ENCODE measurements at regions not wholly inside any gene's neighbourhood (a gene's known extent, or its start where the extent isn't known, plus 50 kb on each side); places are given as distances from the start of the nearest gene placed in this dataset.
"Not testable (repeated sequence)": the region's sequence is repeated elsewhere in the genome, so short reads cannot be mapped to it uniquely, and the experiment has no call there.

DNA sequence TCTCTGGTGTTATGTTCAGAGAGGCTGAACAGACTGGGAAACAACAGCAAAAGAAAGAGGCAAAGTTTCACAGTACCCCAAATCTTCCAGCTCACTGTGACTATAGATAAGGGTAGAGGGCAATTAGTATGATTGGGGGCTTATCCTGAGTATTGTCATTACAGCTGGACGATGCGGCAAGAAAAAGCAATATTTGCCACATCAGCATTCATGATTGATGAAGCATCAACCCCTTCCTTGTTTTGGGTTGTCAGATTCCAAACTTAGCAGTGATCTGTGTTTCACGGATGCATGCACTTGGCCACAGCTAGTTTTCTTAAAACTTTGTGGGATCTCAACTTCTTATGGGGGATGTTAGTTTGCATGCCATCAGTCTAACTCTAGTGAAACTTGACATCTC is 348.8 kb upstream of the SLITRK5 start:
- TF ChIP-seq, protein P1, sequence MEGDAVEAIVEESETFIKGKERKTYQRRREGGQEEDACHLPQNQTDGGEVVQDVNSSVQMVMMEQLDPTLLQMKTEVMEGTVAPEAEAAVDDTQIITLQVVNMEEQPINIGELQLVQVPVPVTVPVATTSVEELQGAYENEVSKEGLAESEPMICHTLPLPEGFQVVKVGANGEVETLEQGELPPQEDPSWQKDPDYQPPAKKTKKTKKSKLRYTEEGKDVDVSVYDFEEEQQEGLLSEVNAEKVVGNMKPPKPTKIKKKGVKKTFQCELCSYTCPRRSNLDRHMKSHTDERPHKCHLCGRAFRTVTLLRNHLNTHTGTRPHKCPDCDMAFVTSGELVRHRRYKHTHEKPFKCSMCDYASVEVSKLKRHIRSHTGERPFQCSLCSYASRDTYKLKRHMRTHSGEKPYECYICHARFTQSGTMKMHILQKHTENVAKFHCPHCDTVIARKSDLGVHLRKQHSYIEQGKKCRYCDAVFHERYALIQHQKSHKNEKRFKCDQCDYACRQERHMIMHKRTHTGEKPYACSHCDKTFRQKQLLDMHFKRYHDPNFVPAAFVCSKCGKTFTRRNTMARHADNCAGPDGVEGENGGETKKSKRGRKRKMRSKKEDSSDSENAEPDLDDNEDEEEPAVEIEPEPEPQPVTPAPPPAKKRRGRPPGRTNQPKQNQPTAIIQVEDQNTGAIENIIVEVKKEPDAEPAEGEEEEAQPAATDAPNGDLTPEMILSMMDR (IDR thresholded peaks at IDR 0.05; ENCODE audit: extremely low read depth, insufficient read depth, missing control alignments), result no peak
- no peak for DNase-seq (ENCODE audit: low spot score)
- in situ Hi-C loops (cut with MboI; ENCODE audit: low pct_unique_long_range_greater_than_20kb, low sequenced_read_pairs, unreplicated experiment), result no loop called here

DNA sequence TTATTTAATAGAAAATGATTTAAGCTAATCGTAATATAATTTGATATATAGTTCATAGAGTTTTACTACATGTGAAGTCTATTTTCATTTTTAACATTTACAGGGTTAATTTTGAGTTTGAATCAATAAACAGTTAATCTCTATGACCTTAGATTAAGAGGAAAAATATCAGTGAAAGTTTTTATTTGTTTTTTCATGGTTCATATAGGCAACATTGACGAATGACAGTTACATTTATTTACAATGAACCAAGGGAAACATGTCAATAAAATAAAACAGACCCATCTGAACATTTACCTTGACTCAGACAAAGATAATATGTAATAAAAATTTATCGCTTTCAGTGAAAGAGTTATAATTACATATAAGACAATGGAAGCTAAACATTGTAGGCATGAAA is 346.6 kb upstream of the SLITRK5 start:
- no peak for DNase-seq (ENCODE audit: low spot score)
- in situ Hi-C loops (cut with MboI; ENCODE audit: low pct_unique_long_range_greater_than_20kb, low sequenced_read_pairs, unreplicated experiment), result no loop called here
- TF ChIP-seq, protein P1 (IDR thresholded peaks at IDR 0.05; ENCODE audit: extremely low read depth, insufficient read depth, missing control alignments), result no peak

DNA sequence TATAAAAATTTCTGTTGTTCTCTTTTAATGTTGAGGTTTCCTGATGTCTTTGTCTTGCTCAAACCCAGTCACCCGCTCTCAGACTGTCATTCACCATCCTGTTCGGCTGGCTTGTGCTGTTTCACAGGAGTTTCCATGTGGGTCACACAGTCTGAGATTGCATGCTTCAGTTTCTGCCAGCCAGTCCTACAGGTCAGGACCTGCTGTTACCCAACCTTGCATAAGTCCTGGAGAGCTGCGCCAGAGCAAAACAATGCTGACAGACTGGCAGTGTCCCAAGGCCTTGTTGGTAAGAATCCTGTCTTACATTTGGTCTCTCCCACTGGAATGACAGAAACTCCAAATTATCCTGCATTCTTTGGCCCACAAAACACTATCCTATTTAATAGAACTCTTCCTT is 340.0 kb upstream of the SLITRK5 start:
- in situ Hi-C loops (cut with MboI; ENCODE audit: low pct_unique_long_range_greater_than_20kb, low sequenced_read_pairs, unreplicated experiment), result no loop called here
- TF ChIP-seq, protein P1 (IDR thresholded peaks at IDR 0.05; ENCODE audit: extremely low read depth, insufficient read depth, missing control alignments), result no peak
- no peak for DNase-seq (ENCODE audit: low spot score)

DNA sequence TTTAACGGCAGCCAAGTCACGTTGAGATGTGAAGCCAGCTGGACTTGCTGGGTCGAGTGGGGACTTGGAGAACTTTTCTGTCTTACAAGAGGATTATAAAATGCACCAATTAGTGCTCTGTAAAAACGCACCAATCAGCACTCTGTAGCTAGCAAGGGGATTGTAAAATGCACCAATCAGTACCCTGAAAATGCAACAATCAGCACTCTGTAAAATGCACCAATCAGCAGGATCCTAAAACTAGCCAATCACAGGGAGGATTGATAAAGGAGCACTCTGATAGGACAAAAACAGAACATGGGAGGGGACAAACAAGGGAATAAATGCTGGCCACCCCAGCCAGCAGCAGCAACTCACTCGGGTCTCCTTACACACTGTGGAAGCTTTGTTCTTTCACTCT is 337.6 kb upstream of the SLITRK5 start:
- no peak for DNase-seq (ENCODE audit: low spot score)
- in situ Hi-C loops (cut with MboI; ENCODE audit: low pct_unique_long_range_greater_than_20kb, low sequenced_read_pairs, unreplicated experiment), result no loop called here

DNA sequence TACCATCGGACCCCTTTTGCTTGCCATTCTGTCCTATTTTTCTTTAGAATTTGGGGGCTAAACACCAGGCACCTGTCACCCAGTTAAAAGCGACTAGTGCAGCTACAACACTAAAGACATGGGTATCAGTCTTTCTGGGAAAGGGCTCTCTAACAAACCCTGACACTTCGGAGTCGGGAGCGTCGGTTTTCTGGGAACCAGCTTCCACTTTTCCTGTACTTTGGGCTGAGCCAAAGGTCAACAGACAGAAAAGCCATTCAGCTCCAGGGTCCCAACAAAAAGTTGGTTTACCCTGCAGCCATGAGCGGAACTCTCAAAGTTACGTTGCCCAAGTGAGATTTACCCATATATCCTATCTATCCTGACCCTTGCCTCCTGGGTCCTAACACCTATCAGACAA is 337.0 kb upstream of the SLITRK5 start:
- in situ Hi-C loops (cut with MboI; ENCODE audit: low pct_unique_long_range_greater_than_20kb, low sequenced_read_pairs, unreplicated experiment), result no loop called here
- TF ChIP-seq, protein P1 (IDR thresholded peaks at IDR 0.05; ENCODE audit: extremely low read depth, insufficient read depth, missing control alignments), result no peak

More for the DNA sequence above, 337.6 kb upstream of the SLITRK5 start:
- TF ChIP-seq, protein P1 (IDR thresholded peaks at IDR 0.05; ENCODE audit: extremely low read depth, insufficient read depth, missing control alignments), result no peak

DNA sequence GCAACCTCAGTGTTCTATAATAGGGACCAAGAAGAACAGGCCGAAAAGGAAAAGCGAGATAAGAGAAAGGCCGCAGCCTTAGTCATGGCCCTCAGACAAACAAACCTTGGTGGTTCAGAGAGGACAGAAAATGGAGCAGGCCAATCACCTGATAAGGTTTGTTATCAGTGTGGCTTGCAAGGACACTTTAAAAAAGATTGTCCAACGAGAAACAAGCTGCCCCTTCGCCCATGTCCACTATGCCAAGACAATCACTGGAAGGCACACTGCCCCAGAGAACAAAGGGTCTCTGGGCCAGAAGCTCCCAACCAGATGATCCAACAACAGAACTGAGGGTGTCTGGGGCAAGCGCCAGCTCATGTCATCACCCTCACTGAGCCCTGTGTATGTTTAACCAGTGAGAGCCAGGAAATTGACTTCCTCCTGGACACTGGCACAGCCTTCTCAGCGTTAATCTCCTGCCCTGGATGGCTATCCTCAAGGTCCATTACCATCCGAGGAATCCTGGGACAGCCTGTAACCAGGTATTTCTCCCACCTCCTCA is 334.8 kb upstream of the SLITRK5 start:
- in situ Hi-C loops (cut with MboI; ENCODE audit: low pct_unique_long_range_greater_than_20kb, low sequenced_read_pairs, unreplicated experiment); DNase-seq (ENCODE audit: low spot score): not testable (repeated sequence)

More for the DNA sequence above, 337.0 kb upstream of the SLITRK5 start:
- no peak for DNase-seq (ENCODE audit: low spot score)

DNA sequence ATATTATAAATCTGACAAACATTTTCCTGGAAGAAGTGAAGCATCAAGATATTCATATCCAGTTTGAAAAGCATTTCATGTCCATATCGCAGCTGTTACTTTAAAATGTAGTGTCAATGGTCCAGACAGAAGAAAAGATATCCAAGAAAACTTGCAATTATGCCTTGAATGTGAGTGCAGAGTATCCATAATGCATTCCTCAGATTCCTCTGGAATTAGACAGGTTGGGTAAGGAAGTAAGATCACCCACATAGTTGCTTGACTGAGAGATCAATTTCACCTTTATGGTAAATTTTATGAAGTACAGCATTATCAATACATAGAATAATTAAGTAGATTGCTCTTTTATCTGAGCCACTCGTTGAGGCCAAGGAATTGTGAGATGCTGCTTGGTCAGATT is 327.0 kb upstream of the SLITRK5 start:
- DNase-seq (ENCODE audit: low spot score), result no peak
- TF ChIP-seq, protein P1 (IDR thresholded peaks at IDR 0.05; ENCODE audit: extremely low read depth, insufficient read depth, missing control alignments), result no peak
- in situ Hi-C loops (cut with MboI; ENCODE audit: low pct_unique_long_range_greater_than_20kb, low sequenced_read_pairs, unreplicated experiment), result no loop called here

All from GM13977 (cell line).